ENCODE measurements at regions not wholly inside any gene's neighbourhood (a gene's known extent, or its start where the extent isn't known, plus 50 kb on each side); places are given as distances from the start of the nearest gene placed in this dataset.

DNA sequence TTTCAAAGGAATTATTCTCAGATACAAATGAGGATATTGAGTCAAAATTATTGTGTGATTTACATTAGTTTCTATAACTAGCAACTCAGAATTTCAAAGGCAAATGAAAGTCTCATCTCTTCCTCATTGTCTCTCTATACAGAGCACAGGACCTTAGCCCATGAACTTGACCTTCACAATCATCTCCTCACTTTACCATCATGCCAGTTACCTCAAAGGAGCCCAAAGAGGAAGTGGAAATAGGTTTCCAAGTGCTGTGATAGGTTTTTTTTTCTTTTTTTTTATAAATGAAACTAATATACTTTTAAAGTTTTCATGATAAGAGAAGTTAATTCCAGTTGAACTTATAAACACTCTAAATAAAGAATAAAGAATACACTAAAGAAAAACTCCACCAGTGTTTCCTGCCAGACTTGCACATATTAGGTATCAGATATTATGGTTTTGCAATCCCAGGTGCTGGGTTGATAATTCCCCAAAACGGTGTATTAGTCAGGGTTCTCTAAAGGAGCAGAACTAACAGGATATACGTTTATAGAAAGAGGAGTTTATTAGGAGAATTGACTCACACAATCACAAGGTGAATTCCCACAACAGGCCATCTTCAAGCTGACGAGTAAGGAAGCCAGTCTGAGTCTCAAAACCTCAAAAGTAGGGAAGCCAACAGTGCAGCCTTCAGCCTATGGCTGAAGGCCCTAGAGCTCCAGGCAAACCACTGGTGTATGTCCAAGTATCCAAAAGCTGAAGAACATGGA is 50.1 kb upstream of the ADAMTS16 start:
- no peak overlapping the region for H3K4me3 ChIP-seq (ENCODE audit: low read depth, poor library complexity, severe bottlenecking)
- TF ChIP-seq, protein P1, sequence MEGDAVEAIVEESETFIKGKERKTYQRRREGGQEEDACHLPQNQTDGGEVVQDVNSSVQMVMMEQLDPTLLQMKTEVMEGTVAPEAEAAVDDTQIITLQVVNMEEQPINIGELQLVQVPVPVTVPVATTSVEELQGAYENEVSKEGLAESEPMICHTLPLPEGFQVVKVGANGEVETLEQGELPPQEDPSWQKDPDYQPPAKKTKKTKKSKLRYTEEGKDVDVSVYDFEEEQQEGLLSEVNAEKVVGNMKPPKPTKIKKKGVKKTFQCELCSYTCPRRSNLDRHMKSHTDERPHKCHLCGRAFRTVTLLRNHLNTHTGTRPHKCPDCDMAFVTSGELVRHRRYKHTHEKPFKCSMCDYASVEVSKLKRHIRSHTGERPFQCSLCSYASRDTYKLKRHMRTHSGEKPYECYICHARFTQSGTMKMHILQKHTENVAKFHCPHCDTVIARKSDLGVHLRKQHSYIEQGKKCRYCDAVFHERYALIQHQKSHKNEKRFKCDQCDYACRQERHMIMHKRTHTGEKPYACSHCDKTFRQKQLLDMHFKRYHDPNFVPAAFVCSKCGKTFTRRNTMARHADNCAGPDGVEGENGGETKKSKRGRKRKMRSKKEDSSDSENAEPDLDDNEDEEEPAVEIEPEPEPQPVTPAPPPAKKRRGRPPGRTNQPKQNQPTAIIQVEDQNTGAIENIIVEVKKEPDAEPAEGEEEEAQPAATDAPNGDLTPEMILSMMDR (IDR thresholded peaks at IDR 0.05), result no peak
- no peak for TF ChIP-seq POLR2A (IDR thresholded peaks at IDR 0.05)
- intact Hi-C loops (cut with DNase I; ENCODE audit: low total_unique reads), result no loop called here
- DNase-seq (ENCODE audit: low spot score in 2 of 2), result no peak
- 64 to 75% methylated on average over 3 of the region's 3 CpGs for WGBS, 2 donors
